GM12873 (cell line): ENCODE measurements at regions not wholly inside any gene's neighbourhood (a gene's known extent, or its start where the extent isn't known, plus 50 kb on each side); places are given as distances from the start of the nearest gene placed in this dataset.

Source experiments
- CTCF ChIP-seq: IDR thresholded peaks from 2 replicates; pipeline ENCODE4 v1.5.1; 2012; ENCODE audit warnings: low read depth, mild to moderate bottlenecking, moderate library complexity, low read length, control low read depth; ENCODE audit not compliant: insufficient read depth; ENCODE audit errors: missing control alignments

- TF ChIP-seq CTCF, result no peak
Measured at GRCh38 chr3:59280113-59280512, 230.3 kb upstream of the CFAP20DC start.

- no peak for TF ChIP-seq CTCF
Measured at GRCh38 chr3:59277816-59278215, 228.0 kb upstream of the CFAP20DC start.

GRCh38 chr3:59277201-59277600 is 227.4 kb upstream of the CFAP20DC start:
- TF ChIP-seq CTCF, result no peak

- no peak for TF ChIP-seq CTCF
Measured at GRCh38 chr3:59273976-59274375, 224.2 kb upstream of the CFAP20DC start.

- TF ChIP-seq CTCF, result no peak
Measured at GRCh38 chr3:59271971-59272370, 222.1 kb upstream of the CFAP20DC start.

- TF ChIP-seq CTCF, result no peak
Measured at GRCh38 chr3:59270921-59271320, 221.1 kb upstream of the CFAP20DC start.

GRCh38 chr3:59270209-59270608 is 220.4 kb upstream of the CFAP20DC start:
- TF ChIP-seq CTCF, result no peak

- no peak for TF ChIP-seq CTCF
Measured at GRCh38 chr3:59268170-59268569, 218.3 kb upstream of the CFAP20DC start.
